HCT116 (cell line): ENCODE measurements at regions not wholly inside any gene's neighbourhood (a gene's known extent, or its start where the extent isn't known, plus 50 kb on each side); places are given as distances from the start of the nearest gene placed in this dataset.

Experiments
- ATAC-seq: fragments of 200-7000 bp; cut with Tn5 transposase; 2 replicates; pipeline ENCODE4 v1.9.1; 2020; ENCODE audit warnings: mild to moderate bottlenecking, moderate library complexity
- BruUV-seq: library from RNA; stranded (reverse); fragments of 400-500 nt; replicated peaks from 2 replicates; lab custom pipeline; 2021; lab: Mats Ljungman, UMichigan
- CTCF ChIA-PET: fragments of 300-600 bp; sonication (Branson Sonifier 250); formaldehyde crosslinking; loops from one replicate; lab custom pipeline; 2021; ENCODE audit warnings: antibody characterized with exemption; lab: Charles Lee
- POLR2A ChIA-PET: fragments of 300-600, 350-600 bp; sonication (Branson Sonifier 250); formaldehyde crosslinking; loops from one replicate; lab custom pipeline; 2021; ENCODE audit warnings: antibody characterized with exemption; lab: Charles Lee
- RAD21 ChIA-PET, 2 experiments: fragments of 300-600 bp; sonication (Branson Sonifier 250); formaldehyde crosslinking; loops; one replicate each; lab custom pipeline; 2023; ENCODE audit warnings: low total read pairs in 2 of 2; ENCODE audit not compliant: uncharacterized antibody in 2 of 2, unreplicated experiment in 2 of 2, low non-redundant PET in 1 of 2; lab: Charles Lee
- DNase-seq: peaks from one replicate; pipeline ENCODE4 v3.0.0-alpha.2; 2010; ENCODE audit warnings: low read depth, low spot score
- H2AFZ ChIP-seq: fragments of 200-600 bp; shearing (Covaris generic), sonication (generic); 2 replicates; pipeline ENCODE4 v1.6.1; 2017; ENCODE audit warnings: low read depth, mixed run types, mixed read lengths, antibody characterized with exemption, low read length; ENCODE audit not compliant: poor library complexity, severe bottlenecking
- H3K27ac ChIP-seq: 2 replicates; pipeline ENCODE4 v1.5.1; 2012; ENCODE audit warnings: low read depth, low read length
- H3K27me3 ChIP-seq: fragments of 200-600 bp; sonication (generic); 2 replicates; pipeline ENCODE4 v1.6.1; 2016; ENCODE audit warnings: mixed run types, low read length, mixed read lengths; ENCODE audit not compliant: insufficient read depth
- H3K36me3 ChIP-seq, 2 experiments: fragments of 200-500 bp in 1 of 2; fragments of 200-600 bp in 1 of 2; sonication (Bioruptor generic) in 1 of 2; sonication (generic) in 1 of 2; 2 replicates each; pipeline versions ENCODE4 v1.5.1 to v1.6.1; 2014 to 2016; ENCODE audit warnings: low read length in 2 of 2, inconsistent platforms in 1 of 2, mixed read lengths in 1 of 2, mixed run types in 1 of 2; ENCODE audit not compliant: insufficient read depth in 2 of 2, control insufficient read depth in 1 of 2
- H3K4me1 ChIP-seq, 2 experiments: fragments of 200-600 bp in 1 of 2; sonication (generic) in 1 of 2; 2 replicates each; pipeline versions ENCODE4 v1.5.1 to v1.6.1; 2012 to 2017; ENCODE audit warnings: low read length in 2 of 2, inconsistent platforms in 1 of 2, mild to moderate bottlenecking in 1 of 2, mixed read lengths in 1 of 2, mixed run types in 1 of 2, moderate library complexity in 1 of 2; ENCODE audit not compliant: insufficient read depth in 2 of 2, control insufficient read depth in 1 of 2
- H3K4me2 ChIP-seq: fragments of 200-600 bp; sonication (generic); 2 replicates; pipeline ENCODE4 v1.6.1; 2017; ENCODE audit warnings: mixed run types, low read length, mixed read lengths
- H3K4me3 ChIP-seq, 2 experiments: fragments of 200-600 bp in 1 of 2; sonication (generic) in 1 of 2; replicated peaks in 1 of 2; 2 replicates each; pipeline ENCODE4 v1.5.1; 2011 to 2016; ENCODE audit warnings: low read length in 2 of 2, control low read depth in 1 of 2, low read depth in 1 of 2, mild to moderate bottlenecking in 1 of 2, mixed read lengths in 1 of 2, mixed run types in 1 of 2
- H3K79me2 ChIP-seq: fragments of 200-600 bp; sonication (generic); 2 replicates; pipeline ENCODE4 v1.6.1; 2017; ENCODE audit warnings: mild to moderate bottlenecking, mixed run types, low read length, moderate library complexity, mixed read lengths; ENCODE audit not compliant: insufficient read depth
- H3K9ac ChIP-seq: fragments of 200-600 bp; sonication (generic); 2 replicates; pipeline ENCODE4 v1.6.1; 2016; ENCODE audit warnings: low read length, mixed read lengths
- H3K9me2 ChIP-seq: fragments of 200-600 bp; sonication (generic), shearing (Covaris generic); 2 replicates; pipeline ENCODE4 v1.6.1; 2017; ENCODE audit warnings: mixed run types, mild to moderate bottlenecking, moderate library complexity; ENCODE audit not compliant: insufficient read depth
- H3K9me3 ChIP-seq, 2 experiments: fragments of 200-500 bp in 1 of 2; fragments of 200-600 bp in 1 of 2; sonication (Bioruptor generic) in 1 of 2; sonication (generic) in 1 of 2; 2 replicates each; pipeline ENCODE4 v1.6.1; 2014 to 2017; ENCODE audit warnings: low read length in 2 of 2, mixed read lengths in 2 of 2, inconsistent platforms in 1 of 2, low read depth in 1 of 2, mild to moderate bottlenecking in 1 of 2, mixed run types in 1 of 2, moderate library complexity in 1 of 2; ENCODE audit not compliant: control insufficient read depth in 1 of 2, insufficient read depth in 1 of 2
- H4K20me1 ChIP-seq: fragments of 200-600 bp; sonication (generic), shearing (Covaris generic); 2 replicates; pipeline ENCODE4 v1.6.1; 2017; ENCODE audit warnings: mixed run types, mild to moderate bottlenecking, moderate library complexity; ENCODE audit not compliant: insufficient read depth
- CBX3 ChIP-seq: IDR thresholded peaks from 2 replicates; pipeline ENCODE4 v1.6.1; 2012; ENCODE audit warnings: low read depth
- EZH2 ChIP-seq: fragments of 200-600 bp; sonication (generic); IDR thresholded peaks from 2 replicates; pipeline ENCODE4 v1.6.1; 2017; ENCODE audit warnings: antibody characterized with exemption, mixed run types
- MAX ChIP-seq: IDR thresholded peaks from 2 replicates; pipeline ENCODE4 v1.6.1; 2012
- POLR2AphosphoS5 ChIP-seq: IDR thresholded peaks from 2 replicates; pipeline ENCODE4 v1.6.1; 2011; ENCODE audit warnings: mild to moderate bottlenecking, low read depth, low read length, moderate library complexity
- REST ChIP-seq: IDR thresholded peaks from 2 replicates; pipeline ENCODE4 v1.6.1; 2012; ENCODE audit warnings: low read depth
- SRF ChIP-seq: IDR thresholded peaks from 2 replicates; pipeline ENCODE4 v1.6.1; 2012; ENCODE audit warnings: low read depth
- ZNF274 ChIP-seq: fragments of 200-500 bp; sonication (Bioruptor generic); IDR thresholded peaks from 2 replicates; pipeline ENCODE4 v1.6.1; 2014; ENCODE audit warnings: mild to moderate bottlenecking, low read depth, low read length, inconsistent platforms
- intact Hi-C: fragments of 100-400 bp; cut with micrococcal nuclease; formaldehyde crosslinking; loops from 2 replicates; pipeline ENCODE4 v1.10.0; 2022

- TF ChIP-seq SRF: no peak
- TF ChIP-seq ZNF274: no peak
- no peak for TF ChIP-seq CBX3
- no peak for TF ChIP-seq REST
- TF ChIP-seq POLR2AphosphoS5: no peak
- no peak for TF ChIP-seq MAX
- TF ChIP-seq EZH2: no peak
- TF ChIP-seq, all 23 proteins: peak for 0
- RAD21 ChIA-PET: no interaction called here
- intact Hi-C loops: no loop called here
- H3K9ac ChIP-seq: no peak overlapping the region
- no peaks in the 10 kb centered on the region for H3K27me3 ChIP-seq
- POLR2A ChIA-PET: no interaction called here
- H3K79me2 ChIP-seq: no peaks in the 10 kb centered on the region
- H3K4me2 ChIP-seq: no peak overlapping the region
- no peaks in the 10 kb centered on the region for H3K4me1 ChIP-seq
- no TSS peak for BruUV-seq
- CTCF ChIA-PET: no interaction called here
- H3K9me2 ChIP-seq: 0 out of 2 replicates have a peak, but pooled peaks cover 3% of the 10 kb centered on the region
- no peaks in the 10 kb centered on the region for H3K9me3 ChIP-seq
- no peaks in the 10 kb centered on the region for H4K20me1 ChIP-seq
- no peak for DNase-seq
- H3K4me3 ChIP-seq: no peak overlapping the region
- H2AFZ ChIP-seq: no peak overlapping the region
- ATAC-seq: no peak
- no peaks in the 10 kb centered on the region for H3K36me3 ChIP-seq
- no peak overlapping the region for H3K27ac ChIP-seq
Measured at GRCh38 chr4:123844374-123844773, 447.8 kb downstream of the SPRY1 start.
